Endodermal cell (in vitro differentiated cells): ENCODE measurements at regions not wholly inside any gene's neighbourhood (a gene's known extent, or its start where the extent isn't known, plus 50 kb on each side); places are given as distances from the start of the nearest gene placed in this dataset.

Source experiments
- DNase-seq: peaks from one replicate; pipeline ENCODE4 v3.0.0-alpha.2; 2017
- H3K27ac ChIP-seq: 2 replicates; pipeline ENCODE4 v1.5.1; 2013; ENCODE audit warnings: mild to moderate bottlenecking, low read depth, low read length, moderate library complexity
- H3K27me3 ChIP-seq: 2 replicates; pipeline ENCODE4 v1.6.1; 2013; ENCODE audit warnings: mild to moderate bottlenecking, low read length, moderate library complexity; ENCODE audit not compliant: insufficient read depth, control insufficient read depth, poor library complexity, severe bottlenecking
- H3K36me3 ChIP-seq: 2 replicates; pipeline ENCODE4 v1.7.0; 2013; ENCODE audit warnings: mild to moderate bottlenecking, low read length, moderate library complexity; ENCODE audit not compliant: control insufficient read depth, insufficient read depth
- H3K4me1 ChIP-seq: one replicate; pipeline ENCODE4 v1.7.0; 2013; ENCODE audit warnings: low read length; ENCODE audit not compliant: control insufficient read depth, insufficient read depth
- H3K4me3 ChIP-seq: 2 replicates; pipeline ENCODE4 v1.5.1; 2013; ENCODE audit warnings: mild to moderate bottlenecking, low read length, moderate library complexity
- H3K9ac ChIP-seq: 2 replicates; pipeline ENCODE4 v1.6.1; 2013; ENCODE audit warnings: mild to moderate bottlenecking, low read length, moderate library complexity; ENCODE audit not compliant: poor library complexity, severe bottlenecking; ENCODE audit errors: extremely low read depth
- H3K9me3 ChIP-seq: 2 replicates; pipeline ENCODE4 v1.6.1; 2013; ENCODE audit warnings: mild to moderate bottlenecking, low read length, moderate library complexity; ENCODE audit not compliant: control insufficient read depth
- H3K27ac Mint-ChIP-seq: 2 replicates; pipeline ENCODE4 v1.8.0; 2020; ENCODE audit warnings: mixed read lengths
- H3K27me3 Mint-ChIP-seq: 2 replicates; pipeline ENCODE4 v1.8.0; 2021; ENCODE audit warnings: mild to moderate bottlenecking, mixed read lengths; ENCODE audit not compliant: insufficient read depth
- H3K36me3 Mint-ChIP-seq: 2 replicates; pipeline ENCODE4 v1.8.0; 2020; ENCODE audit warnings: low read depth, mixed read lengths
- H3K4me1 Mint-ChIP-seq: 2 replicates; pipeline ENCODE4 v1.8.0; 2020; ENCODE audit warnings: mixed read lengths
- H3K4me3 Mint-ChIP-seq: 2 replicates; pipeline ENCODE4 v1.8.0; 2020; ENCODE audit warnings: mild to moderate bottlenecking, moderate library complexity, mixed read lengths
- H3K9me3 Mint-ChIP-seq: 2 replicates; pipeline ENCODE4 v1.8.0; 2020; ENCODE audit warnings: mild to moderate bottlenecking, mixed read lengths
- WGBS, 2 experiments: methylation state at CpG; one replicate each; pipeline versions ENCODE4 v1.1.5 to v1.1.7; 2013; ENCODE audit warnings: missing lambda C conversion rate in 2 of 2, mixed read lengths in 1 of 2; ENCODE audit not compliant: insufficient coverage in 1 of 2, insufficient read length in 1 of 2; 5-methylcytosine and 5-hydroxymethylcytosine counted together
- TF ChIP-seq, protein P1 (sequence below): fragments of 200-600 bp; sonication (generic); conservative IDR thresholded peaks from 2 replicates; pipeline ENCODE4 v1.5.0; 2021; ENCODE audit warnings: antibody characterized with exemption, mild to moderate bottlenecking

GRCh38 chr9:86828631-86829030 is 118.7 kb downstream of the GAS1 start:
- Mint-ChIP-seq H3K36me3 (no peaks in the 10 kb centered on the region), H3K9me3 (no peaks in the 10 kb centered on the region), H3K27ac (no peak overlapping the region), H3K4me1 (no peaks in the 10 kb centered on the region), H3K27me3 (peaks cover 3% of the 10 kb centered on the region), H3K4me3 (no peak overlapping the region)
- TF ChIP-seq, protein P1, sequence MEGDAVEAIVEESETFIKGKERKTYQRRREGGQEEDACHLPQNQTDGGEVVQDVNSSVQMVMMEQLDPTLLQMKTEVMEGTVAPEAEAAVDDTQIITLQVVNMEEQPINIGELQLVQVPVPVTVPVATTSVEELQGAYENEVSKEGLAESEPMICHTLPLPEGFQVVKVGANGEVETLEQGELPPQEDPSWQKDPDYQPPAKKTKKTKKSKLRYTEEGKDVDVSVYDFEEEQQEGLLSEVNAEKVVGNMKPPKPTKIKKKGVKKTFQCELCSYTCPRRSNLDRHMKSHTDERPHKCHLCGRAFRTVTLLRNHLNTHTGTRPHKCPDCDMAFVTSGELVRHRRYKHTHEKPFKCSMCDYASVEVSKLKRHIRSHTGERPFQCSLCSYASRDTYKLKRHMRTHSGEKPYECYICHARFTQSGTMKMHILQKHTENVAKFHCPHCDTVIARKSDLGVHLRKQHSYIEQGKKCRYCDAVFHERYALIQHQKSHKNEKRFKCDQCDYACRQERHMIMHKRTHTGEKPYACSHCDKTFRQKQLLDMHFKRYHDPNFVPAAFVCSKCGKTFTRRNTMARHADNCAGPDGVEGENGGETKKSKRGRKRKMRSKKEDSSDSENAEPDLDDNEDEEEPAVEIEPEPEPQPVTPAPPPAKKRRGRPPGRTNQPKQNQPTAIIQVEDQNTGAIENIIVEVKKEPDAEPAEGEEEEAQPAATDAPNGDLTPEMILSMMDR, result no peak
- no peak for DNase-seq
- Histone ChIP-seq H3K27ac (no peak overlapping the region), H3K36me3 (no peaks in the 10 kb centered on the region), H3K9me3 (no peaks in the 10 kb centered on the region), H3K9ac (no peak overlapping the region), H3K27me3 (no peaks in the 10 kb centered on the region), H3K4me1 (no peaks in the 10 kb centered on the region), H3K4me3 (no peak overlapping the region)
- 78 to 95% methylated on average over 4 of the region's 4 CpGs for WGBS, 2 experiments

DNA sequence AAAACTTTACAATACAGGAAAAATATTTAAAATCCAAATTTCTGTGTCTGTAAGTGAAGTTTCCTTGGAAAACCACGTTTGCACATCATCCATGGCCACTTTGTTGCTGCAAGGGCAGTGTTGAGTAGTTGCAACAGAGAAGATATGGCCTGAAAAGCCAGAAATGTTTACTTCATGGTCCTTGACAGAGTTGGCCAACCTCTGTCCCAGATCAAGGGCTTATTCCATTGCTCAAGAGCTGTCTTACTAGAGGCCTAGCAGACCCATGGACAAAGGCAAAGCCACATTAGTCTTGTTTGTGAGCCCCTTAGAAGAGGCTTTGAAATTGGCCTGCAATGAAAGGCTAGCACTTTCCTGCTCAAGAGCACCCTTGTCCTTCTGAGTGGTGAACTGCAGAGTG is 119.4 kb downstream of the GAS1 start:
- no peak overlapping the region for H3K4me3 ChIP-seq
- no peak for DNase-seq
- 80 to 86% methylated on average over 1 of the region's 1 CpG for WGBS, 2 experiments
- no peaks in the 10 kb centered on the region for H3K27me3 ChIP-seq
- no peak overlapping the region for H3K9ac ChIP-seq
- H3K9me3 ChIP-seq, result no peaks in the 10 kb centered on the region
- H3K4me3 Mint-ChIP-seq, result no peak overlapping the region
- H3K4me1 Mint-ChIP-seq, result no peaks in the 10 kb centered on the region
- H3K9me3 Mint-ChIP-seq, result no peaks in the 10 kb centered on the region
- no peaks in the 10 kb centered on the region for H3K36me3 ChIP-seq
- no peaks in the 10 kb centered on the region for H3K36me3 Mint-ChIP-seq
- peaks cover 3% of the 10 kb centered on the region for H3K27me3 Mint-ChIP-seq
- no peak overlapping the region for H3K27ac ChIP-seq
- TF ChIP-seq, protein P1, result peak; percentile 19
- no peak overlapping the region for H3K27ac Mint-ChIP-seq
- no peaks in the 10 kb centered on the region for H3K4me1 ChIP-seq

GRCh38 chr9:86825299-86825698 is 122.0 kb downstream of the GAS1 start:
- Histone ChIP-seq H3K4me1 (no peaks in the 10 kb centered on the region), H3K36me3 (no peaks in the 10 kb centered on the region), H3K4me3 (no peak overlapping the region), H3K9ac (no peak overlapping the region), H3K9me3 (no peaks in the 10 kb centered on the region), H3K27ac (no peak overlapping the region), H3K27me3 (no peaks in the 10 kb centered on the region)
- no peaks in the 10 kb centered on the region for H3K9me3 Mint-ChIP-seq
- WGBS, 2 experiments, result 96 to 100% methylated on average over 1 to 2 of the region's 2 CpGs
- peaks cover 6% of the 10 kb centered on the region for H3K27me3 Mint-ChIP-seq
- no peaks in the 10 kb centered on the region for H3K36me3 Mint-ChIP-seq
- TF ChIP-seq, protein P1, result no peak
- H3K4me3 Mint-ChIP-seq, result no peak overlapping the region
- DNase-seq, result no peak
- H3K4me1 Mint-ChIP-seq, result no peaks in the 10 kb centered on the region
- no peak overlapping the region for H3K27ac Mint-ChIP-seq
